IPS DF 6.9 (cell line): ENCODE measurements at regions not wholly inside any gene's neighbourhood (a gene's known extent, or its start where the extent isn't known, plus 50 kb on each side); places are given as distances from the start of the nearest gene placed in this dataset.

Experiments
- DNase-seq: peaks from one replicate; pipeline ENCODE4 v3.0.0-alpha.2; 2013; ENCODE audit warnings: low read depth, low spot score
- H3K27ac ChIP-seq: one replicate; pipeline ENCODE4 v1.5.1; 2013; ENCODE audit warnings: low read length, control low read depth
- H3K27me3 ChIP-seq: 2 replicates; pipeline ENCODE4 v1.6.1; 2013; ENCODE audit warnings: mild to moderate bottlenecking, low read length; ENCODE audit not compliant: control insufficient read depth, insufficient read depth
- H3K36me3 ChIP-seq: 2 replicates; pipeline ENCODE4 v1.6.1; 2013; ENCODE audit warnings: low read length; ENCODE audit not compliant: control insufficient read depth, insufficient read depth
- H3K4me1 ChIP-seq: 2 replicates; pipeline ENCODE4 v1.6.1; 2013; ENCODE audit warnings: low read length; ENCODE audit not compliant: control insufficient read depth, insufficient read depth
- H3K4me3 ChIP-seq: 2 replicates; pipeline ENCODE4 v1.5.1; 2013; ENCODE audit warnings: mild to moderate bottlenecking, low read length
- H3K9me3 ChIP-seq: 2 replicates; pipeline ENCODE4 v1.6.1; 2013; ENCODE audit warnings: low read length, inconsistent platforms; ENCODE audit not compliant: control insufficient read depth, insufficient read depth
- WGBS: extraction: QIAGEN DNeasy Blood & Tissue Kit; methylation state at CpG from one replicate; pipeline ENCODE4 v1.1.7; 2013; ENCODE audit warnings: mixed read lengths, missing lambda C conversion rate; ENCODE audit not compliant: insufficient read length, insufficient coverage; 5-methylcytosine and 5-hydroxymethylcytosine counted together

DNA sequence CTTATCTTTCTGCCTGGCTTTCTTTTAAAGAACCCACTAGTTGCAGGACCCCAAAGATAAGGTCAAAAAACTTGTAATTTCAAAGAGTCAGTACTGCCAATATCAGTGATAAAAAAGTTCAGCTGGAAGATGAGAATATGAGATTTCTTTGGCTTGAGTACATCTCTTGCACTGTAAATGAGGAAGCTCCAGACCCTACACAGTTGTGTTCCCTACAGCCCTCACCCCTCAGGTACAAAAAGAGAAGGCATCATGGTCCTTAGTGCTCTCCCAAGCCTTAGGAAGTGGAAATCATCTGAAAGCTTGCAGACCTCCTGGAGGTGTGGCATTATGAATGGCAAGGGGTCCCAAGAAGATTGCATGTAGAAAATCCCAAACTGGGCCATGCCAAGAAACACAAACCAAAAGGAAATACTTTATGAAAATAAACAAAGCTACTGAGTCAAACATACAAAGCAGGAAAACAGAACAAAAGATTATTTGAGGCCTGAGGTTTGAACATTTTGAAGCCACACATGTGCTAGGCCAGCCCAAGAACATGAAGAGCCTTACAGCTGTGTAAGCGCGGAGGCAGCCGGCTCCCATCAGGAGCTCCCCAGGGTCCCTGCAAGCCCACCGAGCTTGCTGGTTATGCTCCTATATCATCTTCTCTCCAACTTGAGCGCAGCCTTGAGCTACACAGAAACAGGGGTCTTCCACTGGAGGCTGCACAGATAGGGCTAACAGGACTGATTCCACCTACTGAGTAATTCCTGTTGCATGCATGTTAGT is 217.0 kb downstream of the OSR1 start:
- H3K27ac ChIP-seq = no peak overlapping the region
- H3K4me3 ChIP-seq = no peak overlapping the region
- H3K4me1 ChIP-seq = no peaks in the 10 kb centered on the region
- no peaks in the 10 kb centered on the region for H3K36me3 ChIP-seq
- DNase-seq = no peak
- H3K9me3 ChIP-seq = no peaks in the 10 kb centered on the region
- H3K27me3 ChIP-seq = no peaks in the 10 kb centered on the region
- WGBS = no CpG with 5 or more reads among the region's 5 CpGs

DNA sequence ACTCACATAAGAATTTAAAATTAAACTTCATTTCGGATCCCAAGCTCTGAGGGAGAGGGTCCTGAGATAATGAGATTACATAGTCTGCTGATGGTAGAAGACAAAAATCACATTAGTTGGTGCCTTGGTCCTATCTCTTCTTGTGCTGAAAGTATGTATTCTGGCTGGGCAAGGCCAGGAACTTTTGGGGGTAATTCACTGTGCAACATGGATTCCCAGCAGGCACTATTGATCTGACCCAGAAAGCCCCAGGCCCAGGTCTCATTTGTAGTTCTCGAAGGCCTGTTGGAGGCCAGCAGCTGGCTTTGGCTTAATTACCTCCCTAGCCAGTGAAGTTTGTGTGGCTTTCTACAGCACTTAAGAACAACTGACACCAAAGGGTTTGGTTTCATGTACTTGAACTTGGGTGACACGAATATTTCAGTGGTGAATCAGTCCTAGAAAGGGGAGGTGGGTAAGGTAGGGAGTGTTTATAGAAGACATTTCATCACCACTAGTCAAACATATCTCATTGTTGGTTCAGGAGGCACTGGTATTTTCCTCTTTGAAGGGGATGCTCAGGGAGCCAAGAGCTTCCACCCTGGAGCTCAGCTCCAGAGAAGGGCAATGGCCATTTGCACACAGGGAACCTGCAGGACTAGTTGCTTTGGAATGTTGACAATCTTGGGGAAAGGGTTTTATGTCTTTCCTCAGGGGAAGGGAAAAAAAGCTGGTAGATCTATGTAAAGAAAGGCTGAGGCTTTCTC is 217.8 kb downstream of the OSR1 start:
- no peak overlapping the region for H3K27ac ChIP-seq

DNA sequence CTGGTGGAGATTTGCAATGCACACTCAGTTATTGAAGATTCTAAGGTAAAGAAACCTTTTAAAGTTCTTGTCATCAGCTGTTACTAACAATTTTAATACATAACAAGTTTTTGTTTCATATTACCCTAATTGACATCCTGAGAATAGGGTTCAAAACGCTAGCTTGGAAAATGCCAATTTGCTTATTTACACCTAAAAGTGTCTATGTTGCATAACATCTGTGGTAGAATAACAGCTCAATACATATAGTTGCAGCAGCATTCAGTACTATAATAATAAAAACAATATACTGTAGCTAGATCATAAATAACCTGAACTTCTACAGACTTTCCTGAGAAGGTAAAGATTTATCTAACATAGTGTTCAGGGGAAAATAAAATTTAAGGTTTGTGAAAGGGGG is 219.0 kb downstream of the OSR1 start:
- no peak overlapping the region for H3K4me3 ChIP-seq
- H3K9me3 ChIP-seq = no peaks in the 10 kb centered on the region
- H3K27me3 ChIP-seq = no peaks in the 10 kb centered on the region
- no peak for DNase-seq
- H3K27ac ChIP-seq = no peak overlapping the region
- no peaks in the 10 kb centered on the region for H3K4me1 ChIP-seq
- no CpG with 5 or more reads among the region's 1 CpG for whole genome bisulfite sequencing
- H3K36me3 ChIP-seq = no peaks in the 10 kb centered on the region

More for the DNA sequence above, 217.8 kb downstream of the OSR1 start:
- Histone ChIP-seq H3K4me3 (no peak overlapping the region), H3K36me3 (no peaks in the 10 kb centered on the region), H3K4me1 (no peaks in the 10 kb centered on the region), H3K9me3 (no peaks in the 10 kb centered on the region), H3K27me3 (no peaks in the 10 kb centered on the region)
- DNase-seq = no peak
- WGBS = no CpG with 5 or more reads among the region's 3 CpGs

DNA sequence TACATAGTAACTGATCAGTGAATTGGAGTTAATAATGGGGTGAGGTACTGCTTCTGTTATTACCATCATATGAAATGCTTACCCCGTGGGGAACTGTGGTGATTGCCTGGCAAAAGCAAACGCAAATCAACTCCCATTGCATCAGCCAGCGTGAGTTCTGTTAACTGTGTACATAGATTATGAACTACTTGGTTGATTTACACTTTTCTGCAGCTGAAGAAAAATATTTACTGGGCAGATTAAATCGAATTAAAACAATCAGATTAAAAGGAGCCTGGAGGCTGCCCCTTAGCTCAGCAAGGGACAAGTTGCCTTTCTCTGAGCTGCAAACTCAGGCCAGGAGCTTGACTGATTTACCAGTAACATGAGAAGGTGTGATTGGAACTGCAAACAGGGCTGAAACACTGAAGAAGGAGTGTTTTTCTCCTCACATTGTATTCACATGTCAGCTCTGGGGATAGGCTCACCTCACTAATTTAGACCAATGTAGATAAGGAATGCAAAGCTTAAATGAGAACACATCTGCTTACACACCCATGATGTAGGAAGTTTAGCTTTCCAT is 220.1 kb downstream of the OSR1 start:
- WGBS = no CpG with 5 or more reads among the region's 4 CpGs
- Histone ChIP-seq H3K9me3 (no peaks in the 10 kb centered on the region), H3K27ac (no peak overlapping the region), H3K27me3 (no peaks in the 10 kb centered on the region), H3K36me3 (no peaks in the 10 kb centered on the region), H3K4me1 (no peaks in the 10 kb centered on the region), H3K4me3 (no peak overlapping the region)
- DNase-seq = no peak

DNA sequence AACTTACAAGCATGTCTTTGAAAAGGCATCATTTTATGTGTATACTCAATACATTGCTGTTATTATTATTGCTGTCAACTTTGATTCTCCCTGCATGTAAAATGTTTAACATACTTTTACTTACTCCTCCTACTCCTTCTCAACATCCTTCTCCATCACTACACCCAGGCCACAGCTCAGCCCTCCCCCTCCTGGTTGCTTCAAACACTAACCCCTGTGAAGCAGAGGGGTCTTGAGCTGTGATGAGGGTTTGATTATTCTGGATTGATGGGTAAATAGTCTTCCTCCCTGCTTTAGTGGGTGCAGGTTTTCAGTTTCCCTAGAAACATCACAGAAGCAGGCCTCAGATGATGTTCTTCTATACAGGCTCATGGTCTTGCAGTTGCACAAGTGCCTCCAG is 221.0 kb downstream of the OSR1 start:
- Histone ChIP-seq H3K27ac (no peak overlapping the region), H3K4me1 (no peaks in the 10 kb centered on the region; the same call in 1 of the 2 replicates), H3K36me3 (no peaks in the 10 kb centered on the region), H3K9me3 (no peaks in the 10 kb centered on the region), H3K27me3 (no peaks in the 10 kb centered on the region), H3K4me3 (no peak overlapping the region)
- DNase-seq = no peak

DNA sequence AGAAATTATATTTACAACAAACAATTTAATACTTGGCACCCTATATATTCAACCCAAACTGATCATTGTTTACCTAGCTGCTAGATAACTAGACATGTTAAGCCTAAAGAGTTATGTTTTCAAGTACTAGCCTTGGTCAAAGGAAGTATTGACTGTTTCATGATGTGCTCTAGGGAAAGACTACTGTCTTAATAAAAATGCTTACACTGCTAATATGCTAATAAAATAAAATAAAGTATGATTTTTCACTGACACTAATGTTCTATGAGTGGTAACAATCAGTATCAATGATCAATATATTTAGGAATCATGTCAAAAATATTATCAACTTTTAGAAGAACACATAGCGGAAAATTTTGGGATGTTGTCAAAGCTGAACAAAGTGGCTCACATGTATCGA is 225.5 kb downstream of the OSR1 start:
- H3K36me3 ChIP-seq = no peaks in the 10 kb centered on the region
- H3K27ac ChIP-seq = no peak overlapping the region
- H3K4me3 ChIP-seq = no peak overlapping the region
- no CpG with 5 or more reads among the region's 2 CpGs for WGBS
- no peaks in the 10 kb centered on the region for H3K27me3 ChIP-seq
- DNase-seq = no peak
- H3K9me3 ChIP-seq = no peaks in the 10 kb centered on the region
- no peaks in the 10 kb centered on the region; the same call in 1 of the 2 replicates for H3K4me1 ChIP-seq

DNA sequence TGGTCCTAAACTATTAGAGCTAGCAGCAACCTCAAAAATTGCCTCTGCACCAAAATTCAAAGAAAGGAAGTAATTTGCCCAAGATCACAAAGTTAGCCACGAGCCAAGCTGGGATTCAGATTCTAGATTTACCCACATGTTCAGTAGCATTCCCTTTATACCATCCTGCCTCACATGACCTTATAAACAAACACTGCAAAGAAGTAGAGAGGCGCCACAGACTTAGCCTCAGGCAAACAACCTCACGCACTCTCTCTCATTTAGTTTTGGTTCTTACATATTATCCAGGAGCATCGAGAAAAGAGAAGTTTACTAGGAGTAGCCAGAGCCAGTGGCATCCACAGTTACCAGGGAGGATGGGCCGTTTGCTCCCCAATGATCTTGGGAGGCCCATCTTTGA is 226.6 kb downstream of the OSR1 start:
- no peaks in the 10 kb centered on the region for H3K9me3 ChIP-seq
- H3K27me3 ChIP-seq = no peaks in the 10 kb centered on the region
- no peak overlapping the region for H3K27ac ChIP-seq
- DNase-seq = no peak
- WGBS = no CpG with 5 or more reads among the region's 5 CpGs
- no peaks in the 10 kb centered on the region for H3K36me3 ChIP-seq
- H3K4me3 ChIP-seq = no peak overlapping the region
- H3K4me1 ChIP-seq = no peaks in the 10 kb centered on the region; the same call in 1 of the 2 replicates

DNA sequence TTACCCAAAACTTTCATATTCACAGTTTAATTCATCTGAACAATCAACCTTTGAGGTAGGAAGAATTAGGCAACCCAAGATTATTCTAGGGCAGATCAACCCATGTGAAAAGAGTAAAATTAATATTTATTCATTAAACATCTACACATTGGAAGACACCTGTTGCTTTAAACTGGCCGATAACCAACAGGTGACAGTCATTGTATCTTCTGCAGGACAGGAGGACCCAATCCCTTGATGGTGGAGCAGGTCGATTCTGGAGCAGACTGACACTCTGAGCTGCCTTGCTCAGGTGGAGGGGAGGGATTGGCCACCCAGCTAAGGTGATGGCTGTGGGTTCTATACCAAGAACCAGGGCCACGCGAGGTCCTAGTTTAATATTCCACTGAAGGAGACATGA is 230.3 kb downstream of the OSR1 start:
- H3K27me3 ChIP-seq = no peaks in the 10 kb centered on the region
- H3K9me3 ChIP-seq = no peaks in the 10 kb centered on the region
- DNase-seq = no peak
- no peak overlapping the region for H3K4me3 ChIP-seq
- H3K36me3 ChIP-seq = no peaks in the 10 kb centered on the region
- no peaks in the 10 kb centered on the region; the same call in 1 of the 2 replicates for H3K4me1 ChIP-seq
- no CpG with 5 or more reads among the region's 4 CpGs for WGBS
- no peak overlapping the region for H3K27ac ChIP-seq

DNA sequence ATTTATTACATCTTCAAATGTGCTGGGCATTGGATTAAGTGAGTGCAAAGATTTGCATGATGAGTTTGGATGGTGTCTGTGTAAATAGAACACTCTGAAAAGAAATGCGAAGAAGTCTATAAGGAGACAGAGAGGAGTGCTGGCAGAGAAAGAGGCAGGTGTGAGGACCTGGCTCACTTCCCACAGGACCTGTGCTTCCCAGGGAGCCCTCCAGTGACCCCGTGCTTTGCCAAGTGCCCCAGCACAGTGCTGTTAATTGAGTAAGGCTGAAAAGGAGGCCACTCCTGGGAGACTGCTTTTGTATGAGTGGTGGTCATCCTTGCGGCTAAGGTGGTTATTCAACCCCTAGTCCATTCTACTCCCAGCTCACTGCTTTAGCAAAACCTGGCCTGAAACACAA is 230.8 kb downstream of the OSR1 start:
- WGBS = no CpG with 5 or more reads among the region's 3 CpGs
- H3K27me3 ChIP-seq = no peaks in the 10 kb centered on the region

DNA sequence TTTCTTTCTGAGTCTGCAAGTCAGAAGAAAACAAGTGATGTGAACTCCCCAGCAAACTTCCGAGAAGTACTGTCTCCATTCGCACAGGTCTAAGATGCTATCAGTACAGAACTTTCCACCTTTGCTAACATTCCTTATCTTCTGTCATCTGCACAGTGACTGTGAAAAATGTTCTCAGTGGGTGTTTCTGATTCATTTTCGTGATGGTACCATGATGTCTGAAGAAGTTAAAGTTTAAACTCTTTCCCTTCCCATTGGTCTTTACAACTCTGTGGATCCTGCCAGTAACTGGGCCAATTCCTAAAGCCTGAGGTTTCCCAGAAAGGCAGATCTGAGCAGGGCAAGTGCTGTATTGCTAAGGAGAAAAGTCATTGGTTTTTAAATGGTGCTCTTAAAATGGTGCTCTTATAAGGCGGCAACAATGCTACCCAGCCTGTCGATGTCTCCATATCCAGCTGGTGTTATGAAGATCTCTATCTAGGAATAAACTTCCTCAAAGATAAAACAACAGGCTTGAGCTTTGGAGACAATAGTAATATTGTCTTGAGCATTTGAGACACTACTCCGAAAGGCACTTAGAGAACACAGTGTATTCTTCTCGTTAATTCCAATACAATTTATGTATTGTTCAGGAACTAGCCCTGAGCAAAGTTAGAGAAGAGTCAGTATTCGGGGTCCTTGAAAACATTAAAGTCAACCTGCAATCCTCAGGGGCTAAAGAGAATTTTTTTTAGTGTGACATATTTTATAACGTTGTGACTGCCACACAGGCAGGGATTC is 232.3 kb downstream of the OSR1 start:
- DNase-seq = no peak
- no peak overlapping the region for H3K4me3 ChIP-seq
- H3K27ac ChIP-seq = no peak overlapping the region
- WGBS = no CpG with 5 or more reads among the region's 9 CpGs
- no peaks in the 10 kb centered on the region for H3K27me3 ChIP-seq
- no peaks in the 10 kb centered on the region for H3K9me3 ChIP-seq
- H3K36me3 ChIP-seq = no peaks in the 10 kb centered on the region
- no peaks in the 10 kb centered on the region for H3K4me1 ChIP-seq

More for the DNA sequence above, 230.8 kb downstream of the OSR1 start:
- Histone ChIP-seq H3K4me1 (no peaks in the 10 kb centered on the region; the same call in 1 of the 2 replicates), H3K9me3 (no peaks in the 10 kb centered on the region), H3K4me3 (no peak overlapping the region), H3K27ac (no peak overlapping the region), H3K36me3 (no peaks in the 10 kb centered on the region)
- DNase-seq = no peak
